Endodermal cell (in vitro differentiated cells): ENCODE measurements at regions not wholly inside any gene's neighbourhood (a gene's known extent, or its start where the extent isn't known, plus 50 kb on each side); places are given as distances from the start of the nearest gene placed in this dataset.

Source experiments
- DNase-seq: peaks from one replicate; pipeline ENCODE4 v3.0.0-alpha.2; 2017
- H3K27ac ChIP-seq: 2 replicates; pipeline ENCODE4 v1.5.1; 2013; ENCODE audit warnings: mild to moderate bottlenecking, low read depth, low read length, moderate library complexity
- H3K27me3 ChIP-seq: 2 replicates; pipeline ENCODE4 v1.6.1; 2013; ENCODE audit warnings: mild to moderate bottlenecking, low read length, moderate library complexity; ENCODE audit not compliant: insufficient read depth, control insufficient read depth, poor library complexity, severe bottlenecking
- H3K36me3 ChIP-seq: 2 replicates; pipeline ENCODE4 v1.7.0; 2013; ENCODE audit warnings: mild to moderate bottlenecking, low read length, moderate library complexity; ENCODE audit not compliant: control insufficient read depth, insufficient read depth
- H3K4me1 ChIP-seq: one replicate; pipeline ENCODE4 v1.7.0; 2013; ENCODE audit warnings: low read length; ENCODE audit not compliant: control insufficient read depth, insufficient read depth
- H3K4me3 ChIP-seq: 2 replicates; pipeline ENCODE4 v1.5.1; 2013; ENCODE audit warnings: mild to moderate bottlenecking, low read length, moderate library complexity
- H3K9ac ChIP-seq: 2 replicates; pipeline ENCODE4 v1.6.1; 2013; ENCODE audit warnings: mild to moderate bottlenecking, low read length, moderate library complexity; ENCODE audit not compliant: poor library complexity, severe bottlenecking; ENCODE audit errors: extremely low read depth
- H3K9me3 ChIP-seq: 2 replicates; pipeline ENCODE4 v1.6.1; 2013; ENCODE audit warnings: mild to moderate bottlenecking, low read length, moderate library complexity; ENCODE audit not compliant: control insufficient read depth
- H3K27ac Mint-ChIP-seq: 2 replicates; pipeline ENCODE4 v1.8.0; 2020; ENCODE audit warnings: mixed read lengths
- H3K27me3 Mint-ChIP-seq: 2 replicates; pipeline ENCODE4 v1.8.0; 2021; ENCODE audit warnings: mild to moderate bottlenecking, mixed read lengths; ENCODE audit not compliant: insufficient read depth
- H3K36me3 Mint-ChIP-seq: 2 replicates; pipeline ENCODE4 v1.8.0; 2020; ENCODE audit warnings: low read depth, mixed read lengths
- H3K4me1 Mint-ChIP-seq: 2 replicates; pipeline ENCODE4 v1.8.0; 2020; ENCODE audit warnings: mixed read lengths
- H3K4me3 Mint-ChIP-seq: 2 replicates; pipeline ENCODE4 v1.8.0; 2020; ENCODE audit warnings: mild to moderate bottlenecking, moderate library complexity, mixed read lengths
- H3K9me3 Mint-ChIP-seq: 2 replicates; pipeline ENCODE4 v1.8.0; 2020; ENCODE audit warnings: mild to moderate bottlenecking, mixed read lengths
- CTCF ChIP-seq: fragments of 200-600 bp; sonication (generic); conservative IDR thresholded peaks from 2 replicates; pipeline ENCODE4 v1.5.0; 2021; ENCODE audit warnings: antibody characterized with exemption, mild to moderate bottlenecking
- WGBS, 2 experiments: methylation state at CpG; one replicate each; pipeline versions ENCODE4 v1.1.5 to v1.1.7; 2013; ENCODE audit warnings: missing lambda C conversion rate in 2 of 2, mixed read lengths in 1 of 2; ENCODE audit not compliant: insufficient coverage in 1 of 2, insufficient read length in 1 of 2; 5-methylcytosine and 5-hydroxymethylcytosine counted together

DNA sequence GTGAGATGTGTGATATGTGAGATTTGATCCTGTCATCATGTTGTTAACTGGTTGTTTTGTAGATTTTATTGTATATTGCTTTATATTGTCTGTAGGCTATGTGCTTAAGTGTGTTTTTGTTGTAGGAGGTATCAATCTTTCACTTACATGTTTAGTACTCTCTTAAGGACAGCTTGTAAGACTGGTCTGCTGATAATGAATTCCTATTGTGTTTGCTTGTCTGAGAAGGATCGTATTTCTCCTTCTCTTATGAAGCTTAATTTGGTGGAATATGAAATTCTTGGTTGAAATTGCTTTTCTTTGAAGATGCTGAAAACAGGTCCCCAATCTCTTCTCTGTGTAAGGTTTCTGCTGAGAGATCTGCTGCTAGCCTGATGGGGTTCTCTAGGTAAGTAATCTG is 94.5 kb upstream of the ARHGAP5 start:
- Mint-ChIP-seq H3K9me3 (peaks cover 35% of the 10 kb centered on the region), H3K27me3 (peaks cover 5% of the 10 kb centered on the region), H3K4me3 (no peak overlapping the region), H3K4me1 (no peaks in the 10 kb centered on the region), H3K27ac (no peak overlapping the region), H3K36me3 (no peaks in the 10 kb centered on the region)
- no peak overlapping the region for H3K9ac ChIP-seq
- H3K4me3 ChIP-seq, result no peak overlapping the region
- no peak for DNase-seq
- H3K9me3 ChIP-seq, result peaks cover 21% of the 10 kb centered on the region
- 86 to 100% methylated on average over 1 of the region's 1 CpG for WGBS, 2 experiments
- H3K4me1 ChIP-seq, result no peaks in the 10 kb centered on the region
- no peaks in the 10 kb centered on the region for H3K36me3 ChIP-seq
- no peak for TF ChIP-seq CTCF
- H3K27ac ChIP-seq, result no peak overlapping the region
- no peaks in the 10 kb centered on the region for H3K27me3 ChIP-seq

GRCh38 chr14:31986405-31986804 is 90.7 kb upstream of the ARHGAP5 start:
- H3K4me3 Mint-ChIP-seq, result no peak overlapping the region
- Histone ChIP-seq H3K4me1 (no peaks in the 10 kb centered on the region), H3K27me3 (peaks cover 26% of the 10 kb centered on the region), H3K27ac (no peak overlapping the region), H3K9ac (no peak overlapping the region), H3K9me3 (peaks cover 21% of the 10 kb centered on the region), H3K36me3 (no peaks in the 10 kb centered on the region), H3K4me3 (no peak overlapping the region)
- H3K9me3 Mint-ChIP-seq, result peaks cover 25% of the 10 kb centered on the region
- no peak for TF ChIP-seq CTCF
- peaks cover 35% of the 10 kb centered on the region for H3K27me3 Mint-ChIP-seq
- H3K36me3 Mint-ChIP-seq, result no peaks in the 10 kb centered on the region
- H3K4me1 Mint-ChIP-seq, result no peaks in the 10 kb centered on the region
- no peak for DNase-seq
- no peak overlapping the region for H3K27ac Mint-ChIP-seq

DNA sequence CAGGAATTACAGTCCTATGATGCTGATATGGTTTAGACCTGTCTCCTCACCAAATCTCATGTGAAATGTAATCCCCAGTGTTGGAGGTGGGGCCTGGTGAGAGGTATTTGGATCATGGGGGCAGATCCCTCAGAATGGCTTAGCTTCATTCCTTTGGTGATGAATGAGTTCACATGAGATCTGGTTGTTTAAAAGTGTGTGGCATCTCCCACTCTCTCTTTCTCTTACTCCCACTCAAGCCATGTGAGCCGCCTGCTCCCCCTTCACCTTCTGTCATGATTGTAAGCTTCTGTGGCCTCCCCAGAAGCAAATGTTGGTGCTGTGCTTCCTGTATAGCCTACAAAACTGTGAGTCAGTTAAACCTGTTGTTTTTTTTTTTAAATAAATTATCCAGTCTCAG is 89.4 kb upstream of the ARHGAP5 start:
- H3K4me3 Mint-ChIP-seq, result no peak overlapping the region
- WGBS, 2 experiments, result 88 to 100% methylated on average over 1 of the region's 1 CpG
- no peak overlapping the region for H3K27ac ChIP-seq
- H3K9ac ChIP-seq, result no peak overlapping the region
- TF ChIP-seq CTCF, result no peak
- H3K4me1 Mint-ChIP-seq, result no peaks in the 10 kb centered on the region
- H3K9me3 ChIP-seq, result peaks cover 8% of the 10 kb centered on the region
- H3K27me3 Mint-ChIP-seq, result peaks cover 49% of the 10 kb centered on the region
- no peak overlapping the region for H3K4me3 ChIP-seq
- no peaks in the 10 kb centered on the region for H3K4me1 ChIP-seq
- peaks cover 14% of the 10 kb centered on the region for H3K9me3 Mint-ChIP-seq
- H3K36me3 ChIP-seq, result no peaks in the 10 kb centered on the region
- no peak overlapping the region for H3K27ac Mint-ChIP-seq
- H3K36me3 Mint-ChIP-seq, result no peaks in the 10 kb centered on the region
- no peak for DNase-seq
- peaks cover 39% of the 10 kb centered on the region for H3K27me3 ChIP-seq
